ENCODE measurements at regions not wholly inside any gene's neighbourhood (a gene's known extent, or its start where the extent isn't known, plus 50 kb on each side); places are given as distances from the start of the nearest gene placed in this dataset.
A peak's percentile ranks its signal among the peaks of the same experiment; 100 is the strongest.

DNA sequence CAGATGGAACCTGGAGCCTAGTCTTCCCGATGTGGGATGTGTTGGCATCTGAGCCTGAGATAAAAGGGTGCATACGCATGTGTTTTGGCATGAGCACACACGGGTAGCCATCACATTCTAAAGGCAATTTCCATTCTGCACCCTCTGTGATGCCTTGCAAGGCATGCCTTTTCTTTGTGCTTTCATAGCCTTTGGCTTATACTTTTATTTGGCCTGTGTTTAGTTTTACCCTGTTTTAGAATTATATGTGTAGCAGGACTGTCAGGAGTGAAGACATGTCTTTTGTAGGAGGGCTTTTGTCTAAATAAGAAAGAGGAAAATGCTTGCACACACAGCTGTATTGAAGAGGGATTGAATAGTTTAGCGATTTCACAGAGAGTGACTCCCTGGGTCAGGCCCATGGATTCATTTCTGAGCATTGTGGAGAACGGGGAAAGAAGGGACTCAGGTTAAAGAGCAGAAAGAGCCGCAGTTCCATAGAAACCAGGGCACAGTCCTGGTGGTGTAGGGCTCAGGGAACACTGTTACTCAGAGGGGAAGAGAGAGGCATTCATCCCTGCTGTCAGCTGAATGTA lies 530.2 kb downstream of the DHX35 start:
- no peak for DNase-seq (ENCODE audit: low spot score)

DNA sequence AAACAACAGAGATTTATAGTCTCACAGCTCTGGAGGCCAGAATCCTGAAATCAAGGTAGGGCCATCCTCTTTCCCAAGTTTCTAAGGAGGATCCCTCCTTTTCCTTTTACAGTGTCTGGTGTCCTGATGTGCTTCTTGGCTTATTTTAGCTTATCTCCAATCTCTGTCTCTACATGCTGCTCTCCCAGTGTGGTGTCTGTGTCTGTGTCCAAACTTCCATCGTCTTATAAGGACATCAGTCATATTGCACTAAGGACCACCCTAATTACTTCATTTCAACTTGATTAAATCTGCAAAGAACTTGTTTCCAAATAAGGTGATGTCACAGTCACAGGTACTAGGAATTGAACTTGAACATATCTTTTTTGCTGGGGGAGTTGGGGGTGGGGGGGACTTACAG lies 529.6 kb downstream of the DHX35 start:
- no peak for DNase-seq (ENCODE audit: low spot score)

DNA sequence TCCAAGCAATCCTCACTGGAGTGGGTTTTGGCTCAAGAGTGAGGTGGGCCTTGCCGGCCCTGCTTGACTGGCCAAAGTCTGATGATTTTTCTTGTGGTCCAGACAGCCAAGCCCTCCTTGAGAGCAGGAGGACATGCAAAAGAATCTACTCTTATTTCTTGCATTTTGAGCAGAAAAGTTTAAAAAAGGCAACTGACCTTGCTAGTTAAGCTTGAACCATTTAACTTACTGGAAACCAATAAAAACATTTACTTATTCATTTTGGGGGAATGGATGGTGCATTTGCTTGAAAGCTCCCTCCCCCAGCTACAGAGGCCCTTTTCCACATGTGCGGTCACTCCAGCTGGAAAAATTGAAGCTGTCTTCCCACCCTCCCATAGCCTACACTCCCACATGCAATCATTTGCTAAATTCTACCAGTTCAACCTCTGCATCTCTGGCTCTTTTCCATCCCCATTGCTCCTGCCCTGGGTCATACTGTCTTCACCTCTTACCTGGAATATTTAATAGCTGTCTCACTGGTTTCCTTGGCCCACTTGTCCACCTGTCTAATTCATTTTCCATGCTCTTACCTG lies 527.9 kb downstream of the DHX35 start:
- DNase-seq (ENCODE audit: low spot score): no peak

DNA sequence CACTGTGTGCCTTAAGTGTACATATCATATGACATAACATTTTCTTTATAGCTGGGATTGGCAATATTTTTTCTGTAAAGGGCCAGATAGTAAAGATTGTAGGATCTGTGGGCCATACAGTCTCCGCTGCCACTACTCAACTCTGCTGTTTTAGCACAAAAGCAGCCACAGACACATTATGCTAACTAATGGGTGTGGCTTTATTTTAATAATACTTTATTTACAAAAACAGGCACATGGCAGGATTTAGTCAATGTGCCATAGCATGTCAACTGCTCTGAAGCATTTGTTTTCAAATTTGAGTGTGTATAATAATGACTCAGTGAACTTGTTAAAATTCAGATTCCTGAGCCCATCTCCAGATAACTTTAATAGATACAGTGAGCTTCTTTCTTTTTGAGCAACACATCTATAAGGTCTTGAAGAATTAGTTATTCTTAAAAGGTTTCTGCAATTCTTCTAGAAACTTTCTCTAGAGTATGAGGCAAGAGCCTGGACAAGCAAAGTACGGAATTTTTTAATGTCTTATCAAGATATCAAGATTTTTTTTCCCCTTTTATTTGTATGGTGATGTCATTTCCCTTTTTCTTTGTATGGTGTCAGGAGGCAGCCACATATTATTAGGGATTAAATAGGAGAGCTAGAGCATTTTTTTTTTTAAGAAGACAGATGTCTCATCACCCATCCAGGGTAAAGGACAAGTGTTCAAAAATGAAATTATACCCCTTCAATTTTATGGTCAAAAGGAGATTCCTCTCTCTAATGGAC lies 518.3 kb downstream of the DHX35 start:
- DNase-seq (ENCODE audit: low spot score): no peak

DNA sequence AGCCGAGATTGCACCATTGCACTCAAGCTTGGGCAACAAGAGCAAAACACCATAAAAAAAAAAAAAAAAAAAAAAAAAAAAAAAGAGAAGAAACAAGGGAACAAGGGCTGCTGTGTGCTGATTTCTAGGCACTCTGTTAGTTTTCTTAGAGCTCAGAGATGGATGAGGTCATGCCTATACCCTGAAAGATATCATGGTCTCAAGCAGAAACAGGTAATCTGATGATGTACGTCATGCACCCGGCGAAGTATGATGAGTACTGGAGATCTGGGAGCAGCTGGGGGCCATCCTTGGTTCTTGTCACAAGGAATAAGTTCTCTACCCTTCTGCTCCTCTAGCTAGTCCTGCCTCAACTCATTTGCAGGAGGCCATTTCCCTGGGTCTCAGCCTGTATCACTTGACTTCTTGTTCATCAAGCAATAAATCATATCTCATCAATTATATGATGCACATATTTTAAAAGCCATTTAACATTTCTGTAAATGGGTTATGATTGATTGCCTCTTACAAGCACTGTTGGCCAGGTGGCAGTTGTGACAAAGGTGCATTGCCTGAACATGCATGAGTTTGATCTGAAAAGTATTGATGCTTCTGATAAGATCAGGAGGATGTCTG lies 517.2 kb downstream of the DHX35 start:
- no peak for DNase-seq (ENCODE audit: low spot score)

DNA sequence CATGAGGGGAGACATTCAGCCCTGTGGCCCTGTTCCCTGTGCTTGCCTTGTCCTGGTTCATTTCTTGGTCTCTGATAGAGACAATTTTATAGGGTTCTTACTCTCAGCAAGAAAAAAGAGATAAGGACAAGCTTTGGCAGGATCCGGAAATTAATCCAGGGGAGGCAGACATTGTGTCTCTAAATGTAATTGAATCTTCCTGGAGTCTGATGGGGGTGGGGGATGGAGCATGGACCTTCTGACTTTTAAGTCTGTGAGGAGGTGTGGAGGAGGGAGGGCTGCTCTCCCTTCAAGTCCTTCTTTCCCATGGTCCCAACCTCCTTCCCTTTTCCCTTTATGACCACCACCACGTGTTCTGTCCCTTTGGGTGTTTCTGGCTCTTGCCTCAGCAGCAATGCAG lies 512.7 kb downstream of the DHX35 start:
- DNase-seq (ENCODE audit: low spot score): no peak

DNA sequence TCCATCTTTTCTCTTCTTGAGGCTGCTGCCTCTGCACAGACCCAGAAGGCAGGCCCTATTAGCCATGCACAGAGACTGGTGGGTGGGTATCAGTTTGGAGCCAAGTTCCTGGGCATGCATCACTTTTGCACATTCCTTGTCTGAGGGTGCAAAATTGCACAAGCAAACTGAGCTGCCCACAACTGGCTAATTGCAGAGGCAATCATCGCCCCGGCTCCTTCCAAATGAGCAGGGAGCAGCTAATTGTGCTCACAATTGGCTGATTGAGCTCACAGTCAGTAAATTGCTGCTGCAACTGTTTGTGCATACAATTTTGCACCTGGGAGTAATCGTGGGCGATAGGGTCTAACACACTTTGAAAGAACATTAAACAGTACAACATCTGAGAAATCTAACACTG lies 511.4 kb downstream of the DHX35 start:
- no peak for DNase-seq (ENCODE audit: low spot score)

DNA sequence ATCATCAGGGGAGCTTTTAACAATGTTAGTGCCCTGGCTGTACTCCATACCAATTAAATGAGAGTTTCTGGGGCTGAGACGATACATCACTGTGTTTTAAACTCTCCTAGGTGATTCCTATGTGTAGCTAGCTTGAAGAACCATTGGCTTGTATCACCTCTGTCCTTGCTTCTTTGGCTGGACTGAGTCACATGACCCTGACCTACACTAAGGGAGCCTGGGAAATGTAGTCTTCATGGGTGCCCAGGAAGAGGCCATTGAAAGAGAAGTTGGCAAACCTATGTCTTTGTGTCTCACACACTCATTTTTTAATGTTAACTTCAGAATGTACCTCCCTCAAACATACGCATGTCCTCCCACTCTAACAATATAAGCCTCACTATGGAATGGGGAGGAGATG lies 506.6 kb downstream of the DHX35 start:
- DNase-seq (ENCODE audit: low spot score): no peak

DNA sequence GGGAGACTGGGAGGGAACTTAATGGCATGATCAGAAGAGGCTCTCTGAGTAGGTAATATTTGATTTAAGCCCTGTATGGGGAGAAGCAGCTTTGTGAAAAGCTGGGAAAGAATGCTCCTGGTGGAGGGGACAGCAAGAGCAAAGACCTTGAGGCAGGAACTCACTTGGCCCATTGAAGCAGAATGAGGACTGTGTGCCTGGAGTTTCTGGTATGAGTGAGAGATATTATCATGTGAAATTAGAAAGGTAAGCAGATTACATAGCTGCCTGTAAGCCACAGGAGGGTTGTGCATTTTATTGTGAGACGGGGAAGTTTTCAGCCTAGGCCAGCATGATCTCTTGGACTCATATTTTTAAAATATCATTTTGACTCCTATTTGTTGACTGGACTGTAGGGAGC lies 502.1 kb downstream of the DHX35 start:
- DNase-seq (ENCODE audit: low spot score): no peak

DNA sequence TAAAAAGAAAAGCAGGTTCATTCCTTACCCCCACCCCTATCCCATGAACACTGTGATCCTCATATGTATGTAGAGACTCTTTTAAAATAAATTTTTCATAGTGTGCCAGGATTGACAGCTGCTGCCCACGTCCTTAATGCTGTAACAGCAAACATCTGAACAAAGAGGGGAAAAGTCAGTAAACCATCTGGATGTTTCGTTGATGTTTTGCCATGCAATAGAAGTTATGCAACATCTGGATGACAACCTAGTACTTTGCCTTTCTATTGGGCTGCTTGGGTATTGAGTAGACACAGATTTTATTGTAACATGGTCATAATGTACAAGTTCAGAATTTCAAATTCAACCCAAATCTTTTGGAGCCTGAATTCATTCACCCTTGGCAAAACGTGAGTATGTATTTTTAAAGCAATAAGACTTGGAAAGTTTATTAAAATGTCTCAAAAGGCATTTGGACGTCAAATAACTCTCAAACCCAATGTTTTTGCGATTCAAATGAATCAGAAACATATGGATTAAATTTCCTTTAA lies 500.3 kb downstream of the DHX35 start:
- DNase-seq (ENCODE audit: low spot score): no peak

DNA sequence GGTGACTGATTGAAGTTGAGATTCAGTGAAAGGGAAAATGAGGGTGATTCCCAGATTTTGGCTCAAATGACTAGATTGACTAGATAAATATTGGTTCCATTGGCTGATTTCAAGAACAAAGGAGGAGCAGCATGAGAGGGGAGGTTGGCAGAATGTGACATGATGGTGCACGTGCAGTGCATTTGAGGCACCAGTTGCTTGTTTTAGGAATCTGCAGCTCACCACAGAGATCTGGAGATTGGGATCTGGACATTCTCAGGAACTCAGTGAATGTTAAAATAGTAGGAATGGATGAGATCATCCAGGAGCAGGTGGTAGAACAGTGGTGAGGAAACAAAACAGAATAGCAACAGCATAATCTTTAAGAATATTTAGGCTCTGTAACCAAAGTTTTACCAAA lies 496.3 kb downstream of the DHX35 start:
- no peak for DNase-seq (ENCODE audit: low spot score)

DNA sequence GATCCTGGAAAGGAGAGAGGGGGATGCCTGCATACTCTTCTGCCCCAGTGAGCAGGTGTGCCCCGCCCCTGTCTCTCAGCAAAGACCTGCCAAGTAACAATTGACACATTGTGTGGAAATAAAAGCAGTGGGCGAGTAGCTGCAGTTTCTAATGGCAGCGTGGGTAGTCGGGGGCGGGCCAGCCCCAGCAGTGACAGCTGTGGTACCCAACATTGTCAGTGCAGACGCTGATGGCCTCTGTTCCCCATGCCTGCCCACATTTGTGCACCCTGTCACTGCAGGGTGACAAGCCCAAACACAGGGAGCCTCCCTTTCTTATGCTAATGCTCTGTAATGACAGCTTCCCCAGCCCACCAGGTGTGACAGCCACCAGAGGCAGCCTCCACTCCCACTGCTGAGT lies 491.7 kb downstream of the DHX35 start:
- DNase-seq (ENCODE audit: low spot score): no peak

DNA sequence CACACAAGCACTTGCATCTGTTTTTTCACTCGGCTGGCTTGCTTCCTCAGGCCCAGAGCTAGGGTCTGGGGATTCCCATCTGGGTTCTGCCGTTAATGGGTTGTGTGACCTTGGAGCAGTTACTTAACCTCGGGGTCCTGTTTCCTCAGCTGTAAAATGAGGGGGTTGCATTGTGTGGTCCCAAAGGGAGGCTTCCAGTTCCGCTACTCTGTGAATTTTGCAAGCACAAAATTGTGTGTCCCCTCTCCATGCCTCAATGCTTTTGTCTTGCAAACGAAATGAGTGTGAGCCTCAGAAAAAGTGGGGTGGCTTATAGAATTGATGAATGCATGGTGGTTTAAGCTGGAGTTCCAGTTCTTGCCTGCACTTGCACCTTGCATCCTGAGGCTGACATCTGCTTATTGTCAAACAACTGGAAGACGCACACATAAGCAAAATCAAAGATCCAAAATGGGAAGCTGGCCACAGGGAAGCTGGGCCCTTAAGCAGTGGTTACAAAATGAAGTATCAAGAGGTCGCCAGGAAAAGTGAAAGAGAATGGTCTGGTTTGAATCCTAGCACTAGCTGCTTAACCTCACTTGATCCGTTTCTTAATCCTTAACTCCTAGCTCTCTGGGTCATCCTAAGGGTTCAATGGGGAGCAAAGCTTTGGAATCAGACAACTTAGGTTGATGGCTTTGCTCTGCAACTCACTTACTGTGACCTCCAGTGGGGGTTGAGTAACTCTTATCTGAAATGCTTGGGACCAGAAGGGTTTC lies 490.6 kb downstream of the DHX35 start:
- DNase-seq (ENCODE audit: low spot score): no peak

DNA sequence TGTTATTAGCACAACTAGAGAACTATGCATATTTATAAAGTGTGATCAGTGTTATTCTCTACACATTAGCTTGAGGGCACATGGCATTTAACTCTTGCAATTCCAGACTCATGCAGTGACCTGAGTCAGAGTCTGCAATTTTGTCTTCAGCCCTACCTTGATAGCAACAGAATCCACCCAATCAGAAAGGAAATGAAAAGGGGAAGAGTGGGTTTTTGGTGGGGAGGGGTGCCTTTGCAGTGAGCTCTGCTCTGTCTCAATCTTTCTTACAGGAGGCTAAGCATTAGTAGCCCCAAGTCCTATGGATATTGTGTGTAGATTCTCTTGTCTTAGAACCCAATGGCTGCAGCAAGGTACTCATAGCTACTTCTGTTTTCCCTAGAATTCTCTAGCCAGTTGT lies 489.2 kb downstream of the DHX35 start:
- DNase-seq (ENCODE audit: low spot score): no peak

DNA sequence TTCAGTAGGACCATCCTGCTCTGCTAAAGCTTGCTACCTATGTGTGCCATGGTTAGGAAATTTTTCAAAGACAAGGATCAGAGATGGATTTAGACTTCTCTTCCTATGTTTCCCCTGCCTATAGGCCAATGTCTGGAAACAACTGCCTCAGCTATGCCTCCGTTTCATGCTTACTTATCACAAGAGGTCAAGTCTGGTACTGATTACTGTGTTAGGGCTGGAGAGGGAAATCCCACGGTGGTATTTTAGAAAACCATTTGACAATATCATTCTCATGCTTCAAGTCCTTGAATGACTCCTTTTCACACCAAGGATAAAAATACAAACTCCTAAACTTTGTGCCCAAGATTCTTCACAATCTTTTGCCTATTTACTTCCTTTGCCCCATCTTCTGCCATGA lies 484.3 kb downstream of the DHX35 start:
- DNase-seq (ENCODE audit: low spot score): no peak

DNA sequence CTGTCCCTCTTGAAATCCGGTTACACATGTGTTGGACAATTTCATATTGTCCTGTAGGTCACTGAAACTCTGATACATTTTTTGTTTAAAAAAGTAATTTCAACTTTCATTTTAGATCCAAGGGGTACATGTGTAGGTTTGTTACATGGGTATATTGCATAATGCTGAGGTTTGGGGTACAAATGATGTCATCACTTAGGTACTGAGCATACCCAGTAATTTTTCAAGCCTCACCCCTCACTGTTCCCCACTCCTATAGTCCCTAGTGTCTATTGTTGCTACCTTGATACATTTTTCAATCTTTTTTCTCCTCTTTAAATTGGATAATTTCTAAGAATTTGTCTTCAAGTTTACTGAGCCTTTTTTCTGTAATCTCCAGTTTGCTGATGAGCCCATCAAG lies 483.0 kb downstream of the DHX35 start:
- no peak for DNase-seq (ENCODE audit: low spot score)

DNA sequence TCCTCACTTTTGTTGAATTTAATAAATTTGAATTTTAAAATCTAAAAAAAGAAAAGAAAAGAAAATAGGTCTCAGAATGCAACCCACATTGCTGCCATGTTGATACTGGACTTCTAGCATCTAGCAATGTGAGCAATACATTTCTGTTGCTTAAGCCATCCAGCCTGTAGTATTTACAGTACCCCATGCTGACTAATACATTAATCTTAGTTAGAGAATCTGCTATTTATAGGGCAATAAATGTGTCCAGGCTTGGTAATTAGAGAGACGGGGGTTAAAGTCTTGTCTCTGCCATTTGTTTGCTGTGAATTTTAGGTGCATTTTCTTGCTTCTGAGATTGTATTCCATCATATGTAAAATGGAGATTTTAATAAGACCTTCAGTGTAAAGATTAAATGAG lies 471.3 kb downstream of the DHX35 start:
- DNase-seq (ENCODE audit: low spot score): no peak

DNA sequence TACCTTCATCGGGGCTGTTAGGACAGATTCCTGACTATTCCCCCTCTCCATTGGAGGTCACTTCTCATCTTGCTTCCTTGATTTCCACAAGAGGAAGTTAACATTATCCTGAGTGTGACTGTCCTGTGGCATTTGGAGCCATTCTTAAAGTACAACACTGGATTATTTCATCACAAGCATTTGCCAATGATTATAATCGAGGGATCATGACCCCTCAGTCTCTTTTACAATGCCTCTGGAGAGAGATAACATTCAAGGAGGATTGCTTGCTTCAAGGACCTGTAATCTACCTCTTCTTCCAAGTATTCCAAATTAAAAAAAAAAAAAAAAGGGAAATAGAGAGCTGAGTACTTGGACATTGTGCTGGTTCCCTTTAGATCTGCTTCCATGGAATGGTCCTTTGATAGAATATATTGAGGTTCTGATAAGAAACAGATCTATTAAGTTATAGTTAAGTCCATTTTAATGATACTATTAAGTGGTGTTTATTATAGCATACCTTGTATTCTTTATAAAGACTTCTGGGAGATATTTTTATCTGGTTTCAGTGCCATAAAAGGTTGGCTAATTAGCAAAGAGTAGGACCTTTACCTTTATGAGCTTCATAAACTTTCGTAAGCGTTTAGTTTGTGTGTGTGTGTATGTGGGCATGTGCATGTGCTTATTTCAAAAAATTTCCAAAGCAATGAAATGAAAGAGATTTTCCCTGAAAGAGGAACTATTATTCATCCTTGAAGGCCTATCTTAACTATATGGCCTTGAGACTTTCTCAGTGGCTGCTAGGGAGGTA lies 469.1 kb downstream of the DHX35 start:
- DNase-seq (ENCODE audit: low spot score): no peak

DNA sequence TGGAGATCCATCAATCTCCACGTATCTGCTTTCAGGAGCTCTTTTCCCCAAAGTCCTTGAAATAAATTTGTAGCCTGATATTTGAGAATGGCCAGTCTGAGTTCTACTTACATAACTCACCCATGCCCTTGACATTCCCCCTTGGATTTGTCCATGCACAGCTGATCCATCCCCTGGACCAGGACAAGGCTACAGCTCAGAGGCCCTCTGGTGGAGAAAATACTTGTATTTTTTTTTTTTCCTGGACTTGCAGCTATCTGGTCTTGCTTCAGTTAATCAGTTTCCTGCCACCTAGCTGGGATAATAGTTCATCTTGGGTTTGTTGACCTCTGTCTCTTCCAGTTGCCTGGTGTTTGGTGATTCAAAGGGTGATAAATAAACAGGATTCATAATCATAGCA lies 467.6 kb downstream of the DHX35 start:
- DNase-seq (ENCODE audit: low spot score): peak; percentile 1

DNA sequence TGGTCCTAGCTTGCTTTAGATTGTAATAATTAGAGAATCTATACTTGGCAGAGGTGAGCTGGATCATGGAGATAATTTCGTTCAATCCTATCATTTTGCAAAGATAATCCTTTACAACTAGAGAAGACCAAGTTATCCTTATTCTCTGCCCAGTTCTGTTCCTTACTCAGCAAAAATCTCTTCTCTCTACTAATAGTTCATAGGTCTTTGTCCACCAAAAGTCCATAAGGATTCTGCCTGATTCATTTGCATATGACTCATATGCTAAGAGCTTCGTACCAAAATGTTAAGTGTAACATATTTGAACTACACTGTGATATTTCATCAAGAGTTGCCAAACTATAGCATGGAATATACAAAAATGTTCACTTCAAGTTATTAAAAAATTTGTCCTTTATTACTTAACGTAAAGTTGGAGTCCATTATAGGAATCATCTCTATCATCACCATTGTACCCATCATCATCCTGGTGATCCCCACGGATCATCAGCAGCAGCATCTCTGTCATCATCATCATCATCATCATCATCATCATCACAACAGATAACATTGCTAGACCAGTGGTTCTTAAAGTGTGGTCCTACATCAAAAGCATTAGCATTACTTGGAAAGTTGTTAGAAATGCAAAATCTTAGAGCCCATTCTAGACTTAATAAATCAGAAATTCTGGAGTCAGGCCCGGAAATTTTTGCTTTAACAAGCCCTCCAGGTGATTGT lies 463.0 kb downstream of the DHX35 start:
- no peak for DNase-seq (ENCODE audit: low spot score)

DNA sequence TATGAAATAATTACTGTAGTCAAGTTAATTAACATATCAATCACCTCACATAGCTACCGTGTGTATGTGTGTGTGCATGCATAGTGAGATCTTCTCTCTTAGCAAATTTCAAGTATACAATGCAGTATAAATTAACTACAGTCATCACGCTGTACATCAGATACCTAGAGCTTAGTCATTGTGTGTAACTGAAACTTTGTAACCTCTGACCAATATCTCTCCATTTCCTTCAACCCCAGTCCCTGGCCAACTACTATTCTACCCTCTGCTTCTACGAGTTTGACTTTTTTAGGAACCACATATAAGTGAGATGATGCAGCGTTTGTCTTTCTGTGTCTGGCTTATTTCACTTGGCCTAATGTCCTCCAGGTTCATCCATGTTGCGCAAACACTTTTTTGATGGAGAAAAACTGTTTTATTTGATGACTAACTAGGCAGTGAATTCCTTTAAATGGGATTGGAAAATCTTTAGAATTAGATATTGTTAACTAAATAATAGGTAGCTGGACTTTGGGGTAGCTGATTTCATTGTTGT lies 459.5 kb downstream of the DHX35 start:
- no peak for DNase-seq (ENCODE audit: low spot score)

All from cerebellar cortex (tissue), 1 donor.